Astrocyte of the spinal cord (primary cell): ENCODE measurements at regions not wholly inside any gene's neighbourhood (a gene's known extent, or its start where the extent isn't known, plus 50 kb on each side); places are given as distances from the start of the nearest gene placed in this dataset.

Experiments
- DNase-seq: peaks from one replicate; pipeline ENCODE4 v3.0.0; 2011; ENCODE audit warnings: low read depth, low spot score
- H3K4me3 ChIP-seq: 2 replicates; pipeline ENCODE4 v1.5.1; 2011; ENCODE audit warnings: low read depth, mild to moderate bottlenecking, low read length, moderate library complexity
- CTCF ChIP-seq: IDR thresholded peaks from 2 replicates; pipeline ENCODE4 v1.5.1; 2012; ENCODE audit warnings: low read depth, mild to moderate bottlenecking, low read length, inconsistent platforms
- in situ Hi-C: cut with HindIII; loops from 2 replicates; pipeline ENCODE4 v1.10.0; 2017; ENCODE audit warnings: low sequenced_read_pairs

- no peak for TF ChIP-seq CTCF
- DNase-seq, result no peak
- H3K4me3 ChIP-seq, result no peak overlapping the region
- in situ Hi-C loops, result no loop called here
These were observed 61.8 kb upstream of the TTLL7 start for GRCh38 chr1:84060781-84061180.

DNA sequence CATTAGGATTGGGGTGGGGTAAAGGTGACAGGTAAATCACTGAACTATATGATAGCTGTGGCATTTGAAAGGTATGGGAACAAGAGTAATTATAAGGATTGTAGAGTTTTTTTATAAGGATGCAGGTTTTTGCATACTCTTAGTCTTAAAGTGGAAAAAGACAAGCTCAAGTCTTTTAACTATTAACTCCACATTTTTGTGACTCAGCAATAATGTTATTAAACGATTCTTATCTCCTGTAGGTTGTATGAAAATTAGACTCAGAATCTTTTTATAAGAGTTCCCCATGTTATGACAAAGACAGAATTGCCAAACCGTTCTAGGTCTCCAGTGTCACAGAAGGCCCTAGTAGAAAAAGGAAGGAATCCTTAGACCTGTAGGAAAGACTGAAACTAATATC, 49.9 kb upstream of the TTLL7 start:
- no peak for DNase-seq
- in situ Hi-C loops, result no loop called here
- TF ChIP-seq CTCF, result no peak
- no peak overlapping the region for H3K4me3 ChIP-seq
